ENCODE measurements at regions not wholly inside any gene's neighbourhood (a gene's known extent, or its start where the extent isn't known, plus 50 kb on each side); places are given as distances from the start of the nearest gene placed in this dataset.

GRCh38 chr5:92559331-92559730 is 1021.7 kb downstream of the NR2F1-AS1 start:
- TF ChIP-seq, protein P1, sequence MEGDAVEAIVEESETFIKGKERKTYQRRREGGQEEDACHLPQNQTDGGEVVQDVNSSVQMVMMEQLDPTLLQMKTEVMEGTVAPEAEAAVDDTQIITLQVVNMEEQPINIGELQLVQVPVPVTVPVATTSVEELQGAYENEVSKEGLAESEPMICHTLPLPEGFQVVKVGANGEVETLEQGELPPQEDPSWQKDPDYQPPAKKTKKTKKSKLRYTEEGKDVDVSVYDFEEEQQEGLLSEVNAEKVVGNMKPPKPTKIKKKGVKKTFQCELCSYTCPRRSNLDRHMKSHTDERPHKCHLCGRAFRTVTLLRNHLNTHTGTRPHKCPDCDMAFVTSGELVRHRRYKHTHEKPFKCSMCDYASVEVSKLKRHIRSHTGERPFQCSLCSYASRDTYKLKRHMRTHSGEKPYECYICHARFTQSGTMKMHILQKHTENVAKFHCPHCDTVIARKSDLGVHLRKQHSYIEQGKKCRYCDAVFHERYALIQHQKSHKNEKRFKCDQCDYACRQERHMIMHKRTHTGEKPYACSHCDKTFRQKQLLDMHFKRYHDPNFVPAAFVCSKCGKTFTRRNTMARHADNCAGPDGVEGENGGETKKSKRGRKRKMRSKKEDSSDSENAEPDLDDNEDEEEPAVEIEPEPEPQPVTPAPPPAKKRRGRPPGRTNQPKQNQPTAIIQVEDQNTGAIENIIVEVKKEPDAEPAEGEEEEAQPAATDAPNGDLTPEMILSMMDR (IDR thresholded peaks at IDR 0.05; ENCODE audit: low read depth, low read length, poor library complexity, severe bottlenecking), result no peak
- no peak for TF ChIP-seq EZH2phosphoT487 (IDR thresholded peaks at IDR 0.05; ENCODE audit: borderline replicate concordance, low read length)

Measured in DOHH2 (cell line).